ENCODE measurements at regions not wholly inside any gene's neighbourhood (a gene's known extent, or its start where the extent isn't known, plus 50 kb on each side); places are given as distances from the start of the nearest gene placed in this dataset.

DNA sequence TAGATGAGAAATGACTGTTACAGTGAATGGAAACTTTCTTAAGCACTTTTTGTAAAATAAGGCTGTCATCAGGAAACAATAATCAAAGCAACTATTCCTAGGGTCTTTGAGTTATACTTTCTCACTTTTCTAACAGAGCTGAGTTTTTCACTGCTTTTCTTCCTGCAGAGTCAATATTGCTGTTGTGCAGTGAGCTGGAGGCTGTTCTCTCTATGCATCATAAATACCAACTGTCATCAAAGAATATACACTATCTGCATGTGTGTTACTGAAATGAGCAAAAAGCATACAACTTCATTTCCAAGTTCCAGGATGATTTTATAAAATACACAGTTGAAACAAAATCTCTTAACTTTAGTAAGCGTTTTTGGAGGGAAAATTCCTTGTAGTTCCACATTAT is 110.4 kb upstream of the CPSF6 start:
- TF ChIP-seq, protein P1, sequence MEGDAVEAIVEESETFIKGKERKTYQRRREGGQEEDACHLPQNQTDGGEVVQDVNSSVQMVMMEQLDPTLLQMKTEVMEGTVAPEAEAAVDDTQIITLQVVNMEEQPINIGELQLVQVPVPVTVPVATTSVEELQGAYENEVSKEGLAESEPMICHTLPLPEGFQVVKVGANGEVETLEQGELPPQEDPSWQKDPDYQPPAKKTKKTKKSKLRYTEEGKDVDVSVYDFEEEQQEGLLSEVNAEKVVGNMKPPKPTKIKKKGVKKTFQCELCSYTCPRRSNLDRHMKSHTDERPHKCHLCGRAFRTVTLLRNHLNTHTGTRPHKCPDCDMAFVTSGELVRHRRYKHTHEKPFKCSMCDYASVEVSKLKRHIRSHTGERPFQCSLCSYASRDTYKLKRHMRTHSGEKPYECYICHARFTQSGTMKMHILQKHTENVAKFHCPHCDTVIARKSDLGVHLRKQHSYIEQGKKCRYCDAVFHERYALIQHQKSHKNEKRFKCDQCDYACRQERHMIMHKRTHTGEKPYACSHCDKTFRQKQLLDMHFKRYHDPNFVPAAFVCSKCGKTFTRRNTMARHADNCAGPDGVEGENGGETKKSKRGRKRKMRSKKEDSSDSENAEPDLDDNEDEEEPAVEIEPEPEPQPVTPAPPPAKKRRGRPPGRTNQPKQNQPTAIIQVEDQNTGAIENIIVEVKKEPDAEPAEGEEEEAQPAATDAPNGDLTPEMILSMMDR (IDR thresholded peaks at IDR 0.05 in 4 of 5, conservative IDR thresholded peaks at IDR 0.05 in 1 of 5): no peak
- TF ChIP-seq POLR2A (IDR thresholded peaks at IDR 0.05): no peak
